Astrocyte (in vitro differentiated cells and primary cell): ENCODE measurements at regions not wholly inside any gene's neighbourhood (a gene's known extent, or its start where the extent isn't known, plus 50 kb on each side); places are given as distances from the start of the nearest gene placed in this dataset.

Experiments used
- DNase-seq: peaks from one replicate; pipeline ENCODE4 v3.0.0-alpha.2; 2010; ENCODE audit warnings: low read depth
- FAIRE-seq: peaks from 2 replicates; lab custom pipeline; 2011; peaks lifted over from hg19 to GRCh38; lab: Jason Lieb, UNC
- H2AFZ ChIP-seq: 2 replicates; pipeline ENCODE4 v1.6.0; 2012; ENCODE audit warnings: low read depth, low read length, inconsistent platforms
- H3K27ac ChIP-seq: 2 replicates; pipeline ENCODE4 v1.5.1; 2011; ENCODE audit warnings: low read depth, low read length, inconsistent platforms
- H3K27me3 ChIP-seq: 2 replicates; pipeline ENCODE4 v1.6.0; 2011; ENCODE audit warnings: low read length, inconsistent platforms; ENCODE audit not compliant: insufficient read depth
- H3K36me3 ChIP-seq: 2 replicates; pipeline ENCODE4 v1.5.1; 2011; ENCODE audit warnings: low read length, inconsistent platforms; ENCODE audit not compliant: insufficient read depth
- H3K4me1 ChIP-seq: 2 replicates; pipeline ENCODE4 v1.5.1; 2011; ENCODE audit warnings: low read length, inconsistent platforms; ENCODE audit not compliant: insufficient read depth
- H3K4me2 ChIP-seq: 2 replicates; pipeline ENCODE4 v1.6.0; 2012; ENCODE audit warnings: low read length, inconsistent platforms
- H3K4me3 ChIP-seq: 2 replicates; pipeline ENCODE4 v1.5.1; 2011; ENCODE audit warnings: low read depth, mild to moderate bottlenecking, low read length, inconsistent platforms; ENCODE audit not compliant: insufficient read depth
- H3K79me2 ChIP-seq: 2 replicates; pipeline ENCODE4 v1.6.0; 2012; ENCODE audit warnings: mild to moderate bottlenecking, low read length, inconsistent platforms; ENCODE audit not compliant: insufficient read depth
- H3K9ac ChIP-seq: 2 replicates; pipeline ENCODE4 v1.6.0; 2012; ENCODE audit warnings: mild to moderate bottlenecking, low read length, inconsistent platforms
- H3K9me3 ChIP-seq: 2 replicates; pipeline ENCODE4 v1.5.1; 2012; ENCODE audit warnings: low read depth, mild to moderate bottlenecking, low read length, inconsistent platforms; ENCODE audit not compliant: insufficient read depth
- H4K20me1 ChIP-seq: 2 replicates; pipeline ENCODE4 v1.6.0; 2012; ENCODE audit warnings: low read length, inconsistent platforms; ENCODE audit not compliant: insufficient read depth
- H3K27ac Mint-ChIP-seq: one replicate; pipeline ENCODE4 v1.8.0; 2021; ENCODE audit warnings: mild to moderate bottlenecking, mixed read lengths; ENCODE audit not compliant: unreplicated experiment
- H3K27me3 Mint-ChIP-seq: one replicate; pipeline ENCODE4 v1.8.0; 2021; ENCODE audit warnings: low read depth, mixed read lengths; ENCODE audit not compliant: unreplicated experiment
- H3K36me3 Mint-ChIP-seq: one replicate; pipeline ENCODE4 v1.8.0; 2021; ENCODE audit warnings: low read depth, mixed read lengths; ENCODE audit not compliant: unreplicated experiment
- H3K4me1 Mint-ChIP-seq: one replicate; pipeline ENCODE4 v1.8.0; 2021; ENCODE audit warnings: low read depth, mixed read lengths; ENCODE audit not compliant: unreplicated experiment
- H3K4me3 Mint-ChIP-seq: one replicate; pipeline ENCODE4 v1.8.0; 2021; ENCODE audit warnings: mild to moderate bottlenecking, moderate library complexity, mixed read lengths; ENCODE audit not compliant: unreplicated experiment
- H3K9me3 Mint-ChIP-seq: one replicate; pipeline ENCODE4 v1.8.0; 2021; ENCODE audit warnings: mild to moderate bottlenecking, mixed read lengths; ENCODE audit not compliant: unreplicated experiment
- EZH2 ChIP-seq: IDR thresholded peaks from 2 replicates; pipeline ENCODE4 v1.6.1; 2012; ENCODE audit warnings: mild to moderate bottlenecking, low read length, inconsistent platforms; ENCODE audit not compliant: insufficient read depth
- TF ChIP-seq, protein P1 (sequence below): IDR thresholded peaks from 2 replicates; pipeline ENCODE4 v1.5.1; 2011; ENCODE audit warnings: low read depth, mild to moderate bottlenecking, inconsistent platforms, low read length, moderate library complexity; ENCODE audit not compliant: insufficient read depth

DNA sequence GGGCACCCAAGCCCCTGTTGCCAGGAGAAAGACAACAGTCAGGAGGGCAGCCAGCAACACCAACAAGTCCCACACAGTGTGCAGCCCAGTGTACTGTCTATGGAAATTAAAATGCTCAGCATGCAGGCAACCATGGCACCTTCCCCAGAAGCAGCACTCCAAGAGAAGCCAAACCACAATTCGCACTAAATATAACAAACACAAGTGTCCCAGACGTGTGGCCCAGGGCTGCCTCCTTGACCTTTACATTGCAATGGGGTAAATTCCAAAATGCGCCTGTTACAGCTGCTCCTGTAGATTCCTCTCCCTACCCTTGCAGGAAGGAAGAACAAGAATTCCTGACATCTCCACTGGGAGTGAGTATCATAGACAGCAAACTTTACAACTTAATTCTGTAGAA is 292.8 kb upstream of the USP9Y start:
- Histone ChIP-seq H2AFZ (no peak overlapping the region), H3K4me1 (no peaks in the 10 kb centered on the region)
- no peaks in the 10 kb centered on the region for H3K36me3 Mint-ChIP-seq

DNA sequence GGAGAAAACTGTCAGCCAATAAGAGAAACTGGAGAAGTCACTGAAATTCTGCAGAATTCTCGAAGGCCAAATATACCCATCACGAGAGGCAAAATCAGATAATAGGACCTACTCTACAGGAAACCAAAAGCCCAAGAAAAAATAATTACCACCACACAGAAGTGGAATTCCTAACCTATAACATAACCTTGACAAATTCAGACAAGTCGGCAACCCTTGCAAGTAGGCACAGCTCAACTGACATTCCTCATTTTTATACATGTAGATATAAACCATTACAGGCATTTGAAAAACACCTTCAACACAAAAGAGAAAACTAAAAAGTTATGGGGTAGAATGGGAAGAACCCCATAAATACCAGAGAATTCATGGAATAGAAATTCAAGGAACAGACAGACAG is 290.3 kb upstream of the USP9Y start:
- H3K4me1 ChIP-seq = no peaks in the 10 kb centered on the region
- no peak overlapping the region for H2AFZ ChIP-seq
- no peak overlapping the region for H3K27ac ChIP-seq
- H3K27ac Mint-ChIP-seq = no peak overlapping the region
- no peaks in the 10 kb centered on the region for H3K27me3 ChIP-seq
- H3K36me3 ChIP-seq = no peaks in the 10 kb centered on the region
- no peaks in the 10 kb centered on the region for H3K79me2 ChIP-seq
- no peaks in the 10 kb centered on the region for H4K20me1 ChIP-seq
- no peak for FAIRE-seq
- no peaks in the 10 kb centered on the region for H3K27me3 Mint-ChIP-seq
- no peaks in the 10 kb centered on the region for H3K9me3 ChIP-seq
- H3K4me3 ChIP-seq = no peak overlapping the region
- no peaks in the 10 kb centered on the region for H3K4me1 Mint-ChIP-seq
- H3K9ac ChIP-seq = no peak overlapping the region
- DNase-seq = no peak
- H3K9me3 Mint-ChIP-seq = no peaks in the 10 kb centered on the region
- H3K36me3 Mint-ChIP-seq = no peaks in the 10 kb centered on the region
- TF ChIP-seq, protein P1, sequence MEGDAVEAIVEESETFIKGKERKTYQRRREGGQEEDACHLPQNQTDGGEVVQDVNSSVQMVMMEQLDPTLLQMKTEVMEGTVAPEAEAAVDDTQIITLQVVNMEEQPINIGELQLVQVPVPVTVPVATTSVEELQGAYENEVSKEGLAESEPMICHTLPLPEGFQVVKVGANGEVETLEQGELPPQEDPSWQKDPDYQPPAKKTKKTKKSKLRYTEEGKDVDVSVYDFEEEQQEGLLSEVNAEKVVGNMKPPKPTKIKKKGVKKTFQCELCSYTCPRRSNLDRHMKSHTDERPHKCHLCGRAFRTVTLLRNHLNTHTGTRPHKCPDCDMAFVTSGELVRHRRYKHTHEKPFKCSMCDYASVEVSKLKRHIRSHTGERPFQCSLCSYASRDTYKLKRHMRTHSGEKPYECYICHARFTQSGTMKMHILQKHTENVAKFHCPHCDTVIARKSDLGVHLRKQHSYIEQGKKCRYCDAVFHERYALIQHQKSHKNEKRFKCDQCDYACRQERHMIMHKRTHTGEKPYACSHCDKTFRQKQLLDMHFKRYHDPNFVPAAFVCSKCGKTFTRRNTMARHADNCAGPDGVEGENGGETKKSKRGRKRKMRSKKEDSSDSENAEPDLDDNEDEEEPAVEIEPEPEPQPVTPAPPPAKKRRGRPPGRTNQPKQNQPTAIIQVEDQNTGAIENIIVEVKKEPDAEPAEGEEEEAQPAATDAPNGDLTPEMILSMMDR = no peak
- TF ChIP-seq EZH2 = no peak
- H3K4me3 Mint-ChIP-seq = no peak overlapping the region
- no peak overlapping the region for H3K4me2 ChIP-seq

More for the DNA sequence above, 292.8 kb upstream of the USP9Y start:
- H3K27ac ChIP-seq = no peak overlapping the region
- no peak overlapping the region for H3K4me3 ChIP-seq
- no peak overlapping the region for H3K9ac ChIP-seq
- no peaks in the 10 kb centered on the region for H3K4me1 Mint-ChIP-seq
- no peaks in the 10 kb centered on the region for H3K79me2 ChIP-seq
- no peak overlapping the region for H3K27ac Mint-ChIP-seq
- no peaks in the 10 kb centered on the region for H4K20me1 ChIP-seq
- DNase-seq (no peak), FAIRE-seq (no peak)
- no peaks in the 10 kb centered on the region for H3K36me3 ChIP-seq
- H3K9me3 ChIP-seq = no peaks in the 10 kb centered on the region
- no peaks in the 10 kb centered on the region for H3K9me3 Mint-ChIP-seq
- no peak for TF ChIP-seq EZH2
- TF ChIP-seq, protein P1 = no peak
- no peak overlapping the region for H3K4me3 Mint-ChIP-seq
- H3K27me3 Mint-ChIP-seq = no peaks in the 10 kb centered on the region
- H3K4me2 ChIP-seq = no peak overlapping the region
- no peaks in the 10 kb centered on the region for H3K27me3 ChIP-seq

DNA sequence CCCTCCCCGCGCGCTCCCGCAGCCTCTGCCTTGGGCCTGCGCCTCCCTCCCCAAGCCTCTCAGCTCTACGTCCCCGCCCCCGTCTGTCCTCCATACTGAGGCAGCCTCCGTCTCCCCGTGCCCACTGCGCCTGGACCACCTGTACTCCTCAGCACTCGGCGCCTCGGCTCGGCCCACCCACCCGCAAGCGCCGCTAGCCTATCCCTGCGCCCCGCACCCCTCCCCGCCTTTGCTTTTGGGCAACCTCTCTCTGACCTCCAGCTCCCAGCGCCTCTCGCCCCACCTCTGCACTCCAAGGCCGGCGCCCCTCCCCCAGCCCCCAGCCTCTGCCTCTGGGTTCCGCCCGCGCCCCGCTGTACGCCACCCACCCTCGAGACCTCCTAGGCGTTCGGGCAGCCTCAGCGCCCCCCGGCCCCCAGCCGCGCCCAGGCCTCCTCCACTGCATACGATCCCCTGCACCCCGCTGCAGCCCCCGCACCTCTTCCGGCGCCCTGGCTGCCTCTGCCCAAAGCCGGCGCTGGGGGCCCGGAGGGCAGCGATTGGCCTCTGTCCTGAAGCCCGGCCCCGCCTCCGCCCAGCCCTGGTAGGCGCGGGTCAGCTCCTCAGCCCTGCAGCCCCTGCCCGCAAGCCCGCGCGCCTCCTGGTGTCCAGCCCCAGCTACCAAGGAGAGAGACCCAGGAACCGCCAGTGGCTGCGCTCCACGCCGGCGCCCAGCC is 279.8 kb upstream of the USP9Y start:
- FAIRE-seq (no peak), DNase-seq (no peak)
- no peak overlapping the region for H3K27ac ChIP-seq

More for the DNA sequence above, 279.8 kb upstream of the USP9Y start:
- Histone ChIP-seq H3K4me3 (no peak overlapping the region), H3K9me3 (no peaks in the 10 kb centered on the region), H3K4me1 (no peaks in the 10 kb centered on the region), H3K9ac (no peak overlapping the region), H3K27me3 (no peaks in the 10 kb centered on the region), H3K4me2 (no peak overlapping the region), H3K36me3 (no peaks in the 10 kb centered on the region), H4K20me1 (no peaks in the 10 kb centered on the region), H2AFZ (no peak overlapping the region), H3K79me2 (no peaks in the 10 kb centered on the region)
- Mint-ChIP-seq H3K4me1 (no peaks in the 10 kb centered on the region), H3K36me3 (no peaks in the 10 kb centered on the region), H3K9me3 (peaks cover 4% of the 10 kb centered on the region), H3K27me3 (peaks cover 3% of the 10 kb centered on the region), H3K27ac (no peak overlapping the region), H3K4me3 (no peak overlapping the region)
- no peak for TF ChIP-seq EZH2
- TF ChIP-seq, protein P1 = no peak
